K562 (cell line): ENCODE measurements at regions not wholly inside any gene's neighbourhood (a gene's known extent, or its start where the extent isn't known, plus 50 kb on each side); places are given as distances from the start of the nearest gene placed in this dataset.

Experiments used
- ATAC-seq: fragments of 200-7000 bp; cut with Tn5 transposase; 3 replicates; pipeline ENCODE4 v1.9.1; 2020; ENCODE audit warnings: moderate library complexity
- BruUV-seq: library from RNA; stranded (reverse); fragments of 400-500 nt; replicated peaks from 2 replicates; lab custom pipeline; 2021; lab: Mats Ljungman, UMichigan
- CTCF ChIA-PET: fragments of 300-600 bp; formaldehyde crosslinking; extraction: SDS; loops from one replicate; lab custom pipeline; 2021; ENCODE audit warnings: low intra/inter-chr PET ratio; lab: Yijun Ruan, JAX
- POLR2A ChIA-PET: fragments of 300-600, 350-650 bp; sonication (Branson Sonifier 250); formaldehyde crosslinking; extraction: SDS; loops from one replicate; lab custom pipeline; 2021; ENCODE audit warnings: antibody characterized with exemption, inconsistent platforms; lab: Yijun Ruan, JAX
- DNase-seq, 4 experiments: peaks; one replicate each; pipeline versions ENCODE4 v3.0.0 to v3.0.0-alpha.2; 2011 to 2018; ENCODE audit warnings: low spot score in 3 of 4, mixed read lengths in 3 of 4; ENCODE audit errors: extremely low read depth in 1 of 4
- FAIRE-seq: peaks from 2 replicates; lab custom pipeline; 2011; peaks lifted over from hg19 to GRCh38; lab: Jason Lieb, UNC
- H2AFZ ChIP-seq: 2 replicates; pipeline ENCODE4 v1.6.0; 2011; ENCODE audit warnings: low read depth, low read length, control low read depth, inconsistent platforms
- H3K27ac ChIP-seq: fragments of 200-600 bp; 3 replicates; pipeline ENCODE4 v1.8.0; 2011; ENCODE audit warnings: low read depth, mild to moderate bottlenecking, control low read depth, inconsistent platforms, low read length, moderate library complexity, mixed read lengths; ENCODE audit errors: extremely low read depth
- H3K27me3 ChIP-seq, 2 experiments: fragments of 300-600 bp in 1 of 2; 2 replicates in 1 of 2; 3 replicates in 1 of 2; pipeline versions ENCODE4 v1.6.0 to v1.8.0; 2011; ENCODE audit warnings: inconsistent platforms in 2 of 2, low read length in 2 of 2, mild to moderate bottlenecking in 1 of 2, mixed read lengths in 1 of 2, moderate library complexity in 1 of 2; ENCODE audit not compliant: control insufficient read depth in 2 of 2, insufficient read depth in 2 of 2
- H3K36me3 ChIP-seq: fragments of 300-600 bp; 3 replicates; pipeline ENCODE4 v1.8.0; 2011; ENCODE audit warnings: mild to moderate bottlenecking, low read length, inconsistent platforms; ENCODE audit not compliant: control insufficient read depth, insufficient read depth
- H3K4me1 ChIP-seq, 2 experiments: fragments of 200-600 bp in 1 of 2; replicated peaks in 1 of 2; 2 replicates in 1 of 2; 3 replicates in 1 of 2; pipeline versions ENCODE4 v1.5.1 to v1.8.0; 2011; ENCODE audit warnings: inconsistent platforms in 2 of 2, low read length in 2 of 2, mild to moderate bottlenecking in 1 of 2, mixed read lengths in 1 of 2, moderate library complexity in 1 of 2; ENCODE audit not compliant: control insufficient read depth in 2 of 2, insufficient read depth in 2 of 2
- H3K4me2 ChIP-seq: 2 replicates; pipeline ENCODE4 v1.6.1; 2011; ENCODE audit warnings: low read length, control low read depth, inconsistent platforms, mixed read lengths; ENCODE audit not compliant: insufficient read depth
- H3K4me3 ChIP-seq: fragments of 200-600 bp; sonication (generic), shearing (Covaris generic); 2 replicates; pipeline ENCODE4 v1.5.1; 2016; ENCODE audit warnings: control low read depth, inconsistent platforms
- H3K79me2 ChIP-seq: fragments of 200-600 bp; 3 replicates; pipeline ENCODE4 v1.8.0; 2011; ENCODE audit warnings: low read length, inconsistent platforms; ENCODE audit not compliant: control insufficient read depth, insufficient read depth
- H3K9ac ChIP-seq, 2 experiments: 2 replicates each; pipeline versions ENCODE4 v1.6.0 to v1.6.1; 2011; ENCODE audit warnings: low read depth in 2 of 2, low read length in 2 of 2, control low read depth in 1 of 2, inconsistent platforms in 1 of 2, mild to moderate bottlenecking in 1 of 2, mixed read lengths in 1 of 2; ENCODE audit not compliant: insufficient read depth in 1 of 2
- H3K9me1 ChIP-seq: one replicate; pipeline ENCODE4 v1.6.0; 2011; ENCODE audit warnings: inconsistent platforms, mild to moderate bottlenecking, low read length, moderate library complexity; ENCODE audit not compliant: control insufficient read depth, insufficient read depth
- H3K9me3 ChIP-seq: replicated peaks from 2 replicates; pipeline ENCODE4 v1.5.1; 2011; ENCODE audit warnings: low read depth, low read length, inconsistent platforms; ENCODE audit not compliant: control insufficient read depth, insufficient read depth
- H4K20me1 ChIP-seq: replicated peaks from 2 replicates; pipeline ENCODE4 v1.6.1; 2011; ENCODE audit warnings: low read length, inconsistent platforms, mixed read lengths; ENCODE audit not compliant: control insufficient read depth, insufficient read depth
- NCOA2 ChIP-seq, 2 experiments: fragments of 450-650 bp; IDR thresholded peaks; 2 replicates each; pipeline ENCODE4 v1.6.1; 2018; ENCODE audit warnings: mild to moderate bottlenecking in 2 of 2, moderate library complexity in 1 of 2; ENCODE audit not compliant: partially characterized antibody in 2 of 2
- POU5F1 ChIP-seq: fragments of 150-350 bp; IDR thresholded peaks from 2 replicates; pipeline ENCODE4 v1.6.1; 2014; ENCODE audit warnings: borderline replicate concordance, low read length, low read depth, mild to moderate bottlenecking; ENCODE audit not compliant: partially characterized antibody
- WGBS: fragments of 100-300 bp; shearing (Covaris generic); methylation state at CpG from one replicate; pipeline ENCODE4 v1.1.6; 2016; ENCODE audit warnings: low coverage, mixed read lengths; ENCODE audit not compliant: insufficient coverage; ENCODE audit errors: missing lambda C conversion rate; 5-methylcytosine and 5-hydroxymethylcytosine counted together
- in situ Hi-C: fragments of 300-500 bp; cut with MboI; formaldehyde crosslinking; loops from 4 replicates; pipeline ENCODE4 v1.15.0; 2018; ENCODE audit warnings: inconsistent platforms, mixed read lengths
- intact Hi-C: fragments of 100-400 bp; cut with micrococcal nuclease; formaldehyde crosslinking; loops from 2 replicates; pipeline ENCODE4 v1.14.2; 2022
- TF ChIP-seq, protein P1 (sequence below), 2 experiments: IDR thresholded peaks in 1 of 2; conservative IDR thresholded peaks in 1 of 2; 2 replicates each; pipeline ENCODE4 v1.6.1; 2016; ENCODE audit warnings: low read depth in 2 of 2, mild to moderate bottlenecking in 1 of 2, missing compliant biosample characterization in 1 of 2, missing genetic modification characterization in 1 of 2, moderate library complexity in 1 of 2
- TF ChIP-seq, protein P2 (sequence below), 2 experiments: fragments of 450-650 bp; IDR thresholded peaks; 2 replicates each; pipeline ENCODE4 v1.6.1; 2016
- TF ChIP-seq, protein P3 (sequence below): fragments of 250-450 bp; sonication (Bioruptor Pico); IDR thresholded peaks from 2 replicates; pipeline ENCODE4 v1.4.0; 2020; ENCODE audit warnings: mild to moderate bottlenecking
- TF ChIP-seq, protein P4 (sequence below), 2 experiments: fragments of 450-650 bp; IDR thresholded peaks; 2 replicates each; pipeline ENCODE4 v1.6.1; 2018; ENCODE audit warnings: mild to moderate bottlenecking in 2 of 2, low read depth in 1 of 2; ENCODE audit not compliant: partially characterized antibody in 2 of 2
- TF ChIP-seq, protein P5 (sequence below), 2 experiments: fragments of 150-350 bp in 1 of 2; IDR thresholded peaks; 2 replicates each; pipeline ENCODE4 v1.6.1; 2012 to 2016; ENCODE audit warnings: low read depth in 2 of 2, low read length in 2 of 2, mild to moderate bottlenecking in 1 of 2, moderate library complexity in 1 of 2

DNA sequence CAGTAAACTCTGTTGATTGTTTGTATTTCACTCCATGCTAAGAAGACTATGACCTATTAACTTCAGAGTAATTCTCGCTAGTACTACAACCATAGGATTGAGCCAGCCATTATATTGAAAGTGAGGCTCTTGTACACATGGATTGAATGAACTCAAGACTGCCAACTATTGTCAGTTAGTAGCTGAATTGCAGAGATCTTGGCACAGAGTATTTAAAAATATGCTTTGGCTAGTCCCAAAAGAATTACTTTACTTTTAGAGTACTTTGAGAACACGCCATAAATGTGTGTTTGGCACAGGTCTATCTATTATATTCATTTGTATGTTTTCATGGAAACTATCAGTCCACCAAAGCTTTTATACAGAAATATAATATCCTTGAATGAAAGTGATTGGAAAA lies 226.7 kb upstream of the DCBLD2 start:
- Histone ChIP-seq H3K9ac (no peak overlapping the region), H4K20me1 (no peaks in the 10 kb centered on the region), H3K9me1 (no peaks in the 10 kb centered on the region), H3K4me1 (no peaks in the 10 kb centered on the region), H3K9me3 (no peaks in the 10 kb centered on the region), H3K79me2 (no peaks in the 10 kb centered on the region), H3K36me3 (no peaks in the 10 kb centered on the region), H3K4me3 (no peak overlapping the region), H3K4me2 (no peak overlapping the region), H3K27ac (no peak overlapping the region), H3K27me3 (no peaks in the 10 kb centered on the region), H2AFZ (no peak overlapping the region)
- CTCF ChIA-PET: no interaction called here
- no TSS peak for BruUV-seq
- in situ Hi-C loops (no loop called here), intact Hi-C loops (no loop called here)
- no peak for ATAC-seq
- 0% methylated on average over 2 of the region's 2 CpGs for WGBS
- DNase-seq: no peak
- POLR2A ChIA-PET: no interaction called here
- no peak for FAIRE-seq
- TF ChIP-seq, protein P1, sequence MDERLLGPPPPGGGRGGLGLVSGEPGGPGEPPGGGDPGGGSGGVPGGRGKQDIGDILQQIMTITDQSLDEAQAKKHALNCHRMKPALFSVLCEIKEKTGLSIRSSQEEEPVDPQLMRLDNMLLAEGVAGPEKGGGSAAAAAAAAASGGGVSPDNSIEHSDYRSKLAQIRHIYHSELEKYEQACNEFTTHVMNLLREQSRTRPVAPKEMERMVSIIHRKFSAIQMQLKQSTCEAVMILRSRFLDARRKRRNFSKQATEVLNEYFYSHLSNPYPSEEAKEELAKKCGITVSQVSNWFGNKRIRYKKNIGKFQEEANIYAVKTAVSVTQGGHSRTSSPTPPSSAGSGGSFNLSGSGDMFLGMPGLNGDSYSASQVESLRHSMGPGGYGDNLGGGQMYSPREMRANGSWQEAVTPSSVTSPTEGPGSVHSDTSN (CRISPR knock-in tag; IDR thresholded peaks at IDR 0.05; ENCODE audit: low read depth): no peak
- TF ChIP-seq, protein P1 (tag; conservative IDR thresholded peaks at IDR 0.05; ENCODE audit: low read depth): no peak
- no peak for TF ChIP-seq POU5F1
- TF ChIP-seq, protein P2, sequence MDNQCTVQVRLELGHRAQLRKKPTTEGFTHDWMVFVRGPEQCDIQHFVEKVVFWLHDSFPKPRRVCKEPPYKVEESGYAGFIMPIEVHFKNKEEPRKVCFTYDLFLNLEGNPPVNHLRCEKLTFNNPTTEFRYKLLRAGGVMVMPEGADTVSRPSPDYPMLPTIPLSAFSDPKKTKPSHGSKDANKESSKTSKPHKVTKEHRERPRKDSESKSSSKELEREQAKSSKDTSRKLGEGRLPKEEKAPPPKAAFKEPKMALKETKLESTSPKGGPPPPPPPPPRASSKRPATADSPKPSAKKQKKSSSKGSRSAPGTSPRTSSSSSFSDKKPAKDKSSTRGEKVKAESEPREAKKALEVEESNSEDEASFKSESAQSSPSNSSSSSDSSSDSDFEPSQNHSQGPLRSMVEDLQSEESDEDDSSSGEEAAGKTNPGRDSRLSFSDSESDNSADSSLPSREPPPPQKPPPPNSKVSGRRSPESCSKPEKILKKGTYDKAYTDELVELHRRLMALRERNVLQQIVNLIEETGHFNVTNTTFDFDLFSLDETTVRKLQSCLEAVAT (IDR thresholded peaks at IDR 0.05): no peak
- TF ChIP-seq, protein P3, sequence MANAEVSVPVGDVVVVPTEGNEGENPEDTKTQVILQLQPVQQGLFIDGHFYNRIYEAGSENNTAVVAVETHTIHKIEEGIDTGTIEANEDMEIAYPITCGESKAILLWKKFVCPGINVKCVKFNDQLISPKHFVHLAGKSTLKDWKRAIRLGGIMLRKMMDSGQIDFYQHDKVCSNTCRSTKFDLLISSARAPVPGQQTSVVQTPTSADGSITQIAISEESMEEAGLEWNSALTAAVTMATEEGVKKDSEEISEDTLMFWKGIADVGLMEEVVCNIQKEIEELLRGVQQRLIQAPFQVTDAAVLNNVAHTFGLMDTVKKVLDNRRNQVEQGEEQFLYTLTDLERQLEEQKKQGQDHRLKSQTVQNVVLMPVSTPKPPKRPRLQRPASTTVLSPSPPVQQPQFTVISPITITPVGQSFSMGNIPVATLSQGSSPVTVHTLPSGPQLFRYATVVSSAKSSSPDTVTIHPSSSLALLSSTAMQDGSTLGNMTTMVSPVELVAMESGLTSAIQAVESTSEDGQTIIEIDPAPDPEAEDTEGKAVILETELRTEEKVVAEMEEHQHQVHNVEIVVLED (CRISPR knock-in tag): no peak
- TF ChIP-seq, protein P4, sequence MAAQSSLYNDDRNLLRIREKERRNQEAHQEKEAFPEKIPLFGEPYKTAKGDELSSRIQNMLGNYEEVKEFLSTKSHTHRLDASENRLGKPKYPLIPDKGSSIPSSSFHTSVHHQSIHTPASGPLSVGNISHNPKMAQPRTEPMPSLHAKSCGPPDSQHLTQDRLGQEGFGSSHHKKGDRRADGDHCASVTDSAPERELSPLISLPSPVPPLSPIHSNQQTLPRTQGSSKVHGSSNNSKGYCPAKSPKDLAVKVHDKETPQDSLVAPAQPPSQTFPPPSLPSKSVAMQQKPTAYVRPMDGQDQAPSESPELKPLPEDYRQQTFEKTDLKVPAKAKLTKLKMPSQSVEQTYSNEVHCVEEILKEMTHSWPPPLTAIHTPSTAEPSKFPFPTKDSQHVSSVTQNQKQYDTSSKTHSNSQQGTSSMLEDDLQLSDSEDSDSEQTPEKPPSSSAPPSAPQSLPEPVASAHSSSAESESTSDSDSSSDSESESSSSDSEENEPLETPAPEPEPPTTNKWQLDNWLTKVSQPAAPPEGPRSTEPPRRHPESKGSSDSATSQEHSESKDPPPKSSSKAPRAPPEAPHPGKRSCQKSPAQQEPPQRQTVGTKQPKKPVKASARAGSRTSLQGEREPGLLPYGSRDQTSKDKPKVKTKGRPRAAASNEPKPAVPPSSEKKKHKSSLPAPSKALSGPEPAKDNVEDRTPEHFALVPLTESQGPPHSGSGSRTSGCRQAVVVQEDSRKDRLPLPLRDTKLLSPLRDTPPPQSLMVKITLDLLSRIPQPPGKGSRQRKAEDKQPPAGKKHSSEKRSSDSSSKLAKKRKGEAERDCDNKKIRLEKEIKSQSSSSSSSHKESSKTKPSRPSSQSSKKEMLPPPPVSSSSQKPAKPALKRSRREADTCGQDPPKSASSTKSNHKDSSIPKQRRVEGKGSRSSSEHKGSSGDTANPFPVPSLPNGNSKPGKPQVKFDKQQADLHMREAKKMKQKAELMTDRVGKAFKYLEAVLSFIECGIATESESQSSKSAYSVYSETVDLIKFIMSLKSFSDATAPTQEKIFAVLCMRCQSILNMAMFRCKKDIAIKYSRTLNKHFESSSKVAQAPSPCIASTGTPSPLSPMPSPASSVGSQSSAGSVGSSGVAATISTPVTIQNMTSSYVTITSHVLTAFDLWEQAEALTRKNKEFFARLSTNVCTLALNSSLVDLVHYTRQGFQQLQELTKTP (IDR thresholded peaks at IDR 0.05; ENCODE audit: low read depth in 1 of 2, partially characterized antibody in 2 of 2): no peak
- TF ChIP-seq, protein P5, sequence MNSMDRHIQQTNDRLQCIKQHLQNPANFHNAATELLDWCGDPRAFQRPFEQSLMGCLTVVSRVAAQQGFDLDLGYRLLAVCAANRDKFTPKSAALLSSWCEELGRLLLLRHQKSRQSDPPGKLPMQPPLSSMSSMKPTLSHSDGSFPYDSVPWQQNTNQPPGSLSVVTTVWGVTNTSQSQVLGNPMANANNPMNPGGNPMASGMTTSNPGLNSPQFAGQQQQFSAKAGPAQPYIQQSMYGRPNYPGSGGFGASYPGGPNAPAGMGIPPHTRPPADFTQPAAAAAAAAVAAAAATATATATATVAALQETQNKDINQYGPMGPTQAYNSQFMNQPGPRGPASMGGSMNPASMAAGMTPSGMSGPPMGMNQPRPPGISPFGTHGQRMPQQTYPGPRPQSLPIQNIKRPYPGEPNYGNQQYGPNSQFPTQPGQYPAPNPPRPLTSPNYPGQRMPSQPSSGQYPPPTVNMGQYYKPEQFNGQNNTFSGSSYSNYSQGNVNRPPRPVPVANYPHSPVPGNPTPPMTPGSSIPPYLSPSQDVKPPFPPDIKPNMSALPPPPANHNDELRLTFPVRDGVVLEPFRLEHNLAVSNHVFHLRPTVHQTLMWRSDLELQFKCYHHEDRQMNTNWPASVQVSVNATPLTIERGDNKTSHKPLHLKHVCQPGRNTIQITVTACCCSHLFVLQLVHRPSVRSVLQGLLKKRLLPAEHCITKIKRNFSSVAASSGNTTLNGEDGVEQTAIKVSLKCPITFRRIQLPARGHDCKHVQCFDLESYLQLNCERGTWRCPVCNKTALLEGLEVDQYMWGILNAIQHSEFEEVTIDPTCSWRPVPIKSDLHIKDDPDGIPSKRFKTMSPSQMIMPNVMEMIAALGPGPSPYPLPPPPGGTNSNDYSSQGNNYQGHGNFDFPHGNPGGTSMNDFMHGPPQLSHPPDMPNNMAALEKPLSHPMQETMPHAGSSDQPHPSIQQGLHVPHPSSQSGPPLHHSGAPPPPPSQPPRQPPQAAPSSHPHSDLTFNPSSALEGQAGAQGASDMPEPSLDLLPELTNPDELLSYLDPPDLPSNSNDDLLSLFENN (IDR thresholded peaks at IDR 0.05; ENCODE audit: low read depth in 2 of 2, low read length in 2 of 2): no peak
- TF ChIP-seq NCOA2 (IDR thresholded peaks at IDR 0.05; ENCODE audit: partially characterized antibody in 2 of 2): no peak
